Liver (tissue), 3 donors: ENCODE measurements at regions not wholly inside any gene's neighbourhood (a gene's known extent, or its start where the extent isn't known, plus 50 kb on each side); places are given as distances from the start of the nearest gene placed in this dataset.

Source experiments
- ATF3 ChIP-seq: IDR thresholded peaks from 2 replicates; pipeline ENCODE4 v1.6.1; 2016; ENCODE audit warnings: antibody characterized with exemption
- CTCF ChIP-seq: fragments of 150-350 bp; IDR thresholded peaks from 2 replicates; pipeline ENCODE4 v1.5.1; 2017; ENCODE audit warnings: improper control_type of control experiment, low read depth, low read length; ENCODE audit not compliant: missing input control
- EGR1 ChIP-seq, 2 donors: IDR thresholded peaks; 2 replicates each; pipeline ENCODE4 v1.6.1; 2016 to 2018; ENCODE audit warnings: antibody characterized with exemption in 2 of 2, low read depth in 2 of 2
- FOXA1 ChIP-seq: IDR thresholded peaks from 2 replicates; pipeline ENCODE4 v1.6.1; 2016; ENCODE audit warnings: antibody characterized with exemption
- GABPA ChIP-seq, 2 donors: IDR thresholded peaks in 1 of 2; conservative IDR thresholded peaks in 1 of 2; 2 replicates each; pipeline ENCODE4 v1.6.1; 2016; ENCODE audit warnings: antibody characterized with exemption in 2 of 2, mild to moderate bottlenecking in 1 of 2, moderate library complexity in 1 of 2
- JUND ChIP-seq, 2 donors: IDR thresholded peaks; 2 replicates each; pipeline ENCODE4 v1.6.1; 2016; ENCODE audit warnings: antibody characterized with exemption in 2 of 2
- MAX ChIP-seq: IDR thresholded peaks from 2 replicates; pipeline ENCODE4 v1.6.1; 2016; ENCODE audit warnings: antibody characterized with exemption
- REST ChIP-seq: IDR thresholded peaks from 2 replicates; pipeline ENCODE4 v1.6.1; 2016; ENCODE audit warnings: antibody characterized with exemption, mild to moderate bottlenecking
- RXRA ChIP-seq, 2 donors: IDR thresholded peaks; 2 replicates each; pipeline ENCODE4 v1.6.1; 2017 to 2018; ENCODE audit warnings: antibody characterized with exemption in 2 of 2, mild to moderate bottlenecking in 1 of 2
- TAF1 ChIP-seq: conservative IDR thresholded peaks from 2 replicates; pipeline ENCODE4 v1.6.1; 2016; ENCODE audit warnings: antibody characterized with exemption, mild to moderate bottlenecking
- ZBTB33 ChIP-seq: IDR thresholded peaks from 2 replicates; pipeline ENCODE4 v1.6.1; 2016; ENCODE audit warnings: antibody characterized with exemption
- donor health status: healthy.
- donor health status: healthy.

GRCh38 chr11:119586181-119586580, 142.8 kb downstream of the NECTIN1 start:
- TF ChIP-seq CTCF (no peak), ZBTB33 (no peak), EGR1 (IDR thresholded peaks at IDR 0.05; ENCODE audit: low read depth in 2 of 2) (no peak), ATF3 (no peak), JUND (IDR thresholded peaks at IDR 0.05) (no peak), GABPA (IDR thresholded peaks at IDR 0.05 in 1 of 2, conservative IDR thresholded peaks at IDR 0.05 in 1 of 2) (no peak), TAF1 (no peak), REST (no peak), RXRA (IDR thresholded peaks at IDR 0.05) (no peak), MAX (no peak), FOXA1 (no peak)
